Neuron (in vitro differentiated cells): ENCODE measurements at regions not wholly inside any gene's neighbourhood (a gene's known extent, or its start where the extent isn't known, plus 50 kb on each side); places are given as distances from the start of the nearest gene placed in this dataset.

Experiments used
- H2AFZ ChIP-seq: one replicate; pipeline ENCODE4 v1.6.1; 2013; ENCODE audit warnings: low read depth, mild to moderate bottlenecking, inconsistent platforms, low read length, moderate library complexity
- H3K27me3 ChIP-seq: one replicate; pipeline ENCODE4 v1.6.1; 2013; ENCODE audit warnings: low read length; ENCODE audit not compliant: insufficient read depth
- H3K36me3 ChIP-seq: one replicate; pipeline ENCODE4 v1.6.1; 2013; ENCODE audit warnings: low read length; ENCODE audit not compliant: insufficient read depth
- H3K4me1 ChIP-seq: one replicate; pipeline ENCODE4 v1.6.1; 2013; ENCODE audit warnings: low read length; ENCODE audit not compliant: insufficient read depth
- H3K4me3 ChIP-seq: 2 replicates; pipeline ENCODE4 v1.5.1; 2013; ENCODE audit warnings: mild to moderate bottlenecking, low read length, moderate library complexity
- H3K9me3 ChIP-seq: one replicate; pipeline ENCODE4 v1.6.1; 2013; ENCODE audit warnings: low read length

DNA sequence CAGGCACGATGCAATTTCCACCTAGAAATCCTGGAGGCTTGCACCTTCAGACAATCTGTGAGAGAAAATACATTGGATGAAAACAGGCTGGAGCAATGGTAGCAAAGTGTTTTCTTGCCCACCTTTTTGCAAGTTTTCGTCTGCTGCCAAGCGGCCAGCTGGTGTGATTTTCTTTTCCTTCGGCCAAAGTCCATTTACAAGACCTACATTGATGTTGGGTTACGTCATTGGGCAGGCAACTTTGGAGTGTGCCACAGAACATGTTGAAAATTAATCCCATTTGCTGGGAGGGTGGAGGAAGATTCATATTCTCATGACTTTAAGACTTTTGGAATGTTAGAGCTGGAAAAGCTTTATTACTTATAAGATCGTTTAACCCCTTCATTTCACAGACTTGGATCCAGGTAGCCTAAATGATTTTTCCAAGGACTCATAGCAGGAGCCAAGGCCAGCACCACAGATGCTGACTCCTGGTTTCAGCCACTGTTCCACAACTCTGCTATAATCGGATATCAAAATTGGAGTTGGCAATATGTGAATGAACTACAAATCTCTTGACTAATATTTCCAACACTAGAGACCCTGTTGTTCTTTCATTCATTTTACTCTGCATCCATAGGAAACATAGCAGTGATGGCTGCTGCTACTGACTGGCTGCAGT is 352.1 kb downstream of the RND3 start:
- Histone ChIP-seq H3K27me3 (no peaks in the 10 kb centered on the region), H2AFZ (no peak overlapping the region), H3K4me1 (peaks cover 14% of the 10 kb centered on the region), H3K4me3 (no peak overlapping the region), H3K36me3 (no peaks in the 10 kb centered on the region), H3K9me3 (no peaks in the 10 kb centered on the region)

DNA sequence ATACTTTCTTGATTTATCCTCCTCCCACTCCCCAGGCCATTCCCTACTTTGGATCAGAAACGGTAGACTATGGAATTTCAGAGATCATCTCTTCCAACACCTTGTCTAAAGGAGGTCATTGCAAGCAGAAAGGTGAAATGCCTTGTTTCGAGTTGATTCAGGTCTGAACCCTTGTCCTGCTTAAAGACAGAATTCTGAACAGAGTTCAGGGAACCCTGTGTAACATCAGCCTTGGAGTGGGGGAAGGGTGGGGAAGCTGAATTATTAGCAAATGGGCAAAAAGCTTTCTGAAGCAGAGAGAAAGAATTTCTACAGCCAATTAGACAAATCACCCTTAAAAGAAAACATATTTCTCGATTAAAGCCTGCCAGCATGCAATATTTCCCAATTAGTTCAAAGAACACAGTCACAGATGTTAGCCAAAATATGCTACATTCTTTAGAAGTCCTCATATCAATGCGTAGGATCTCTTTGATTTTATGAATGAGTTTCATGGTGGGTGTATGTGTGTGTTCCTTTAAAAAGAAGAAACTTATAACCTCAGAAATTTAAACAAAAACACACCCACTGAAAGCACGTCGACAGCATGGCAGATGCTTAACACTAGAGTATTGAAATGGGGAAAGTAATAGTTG is 353.1 kb downstream of the RND3 start:
- Histone ChIP-seq H3K4me3 (no peak overlapping the region), H3K4me1 (peaks cover 14% of the 10 kb centered on the region), H3K36me3 (no peaks in the 10 kb centered on the region), H3K27me3 (no peaks in the 10 kb centered on the region), H2AFZ (no peak overlapping the region), H3K9me3 (peaks cover under 1% of the 10 kb centered on the region)

DNA sequence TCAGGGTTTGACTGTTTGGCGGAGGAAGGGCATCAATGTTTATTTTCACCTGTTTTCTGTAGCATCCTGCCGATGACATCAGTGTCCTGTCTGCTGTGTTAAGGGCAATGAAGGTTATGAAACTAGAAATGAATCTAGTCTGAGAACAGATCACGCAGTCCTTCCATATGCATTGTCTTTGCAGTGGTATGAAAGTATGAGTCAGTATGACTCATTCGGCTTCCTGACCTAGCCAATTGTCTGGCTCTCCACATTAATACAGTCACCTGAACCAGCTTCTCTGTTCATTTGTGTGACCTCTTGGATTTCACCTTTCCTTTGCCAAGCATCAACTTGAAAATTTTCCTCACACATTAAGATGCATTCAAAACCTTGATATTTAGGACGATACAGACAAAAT is 353.8 kb downstream of the RND3 start:
- Histone ChIP-seq H3K9me3 (peaks cover 4% of the 10 kb centered on the region), H3K27me3 (no peaks in the 10 kb centered on the region), H3K4me1 (peaks cover 14% of the 10 kb centered on the region), H3K4me3 (no peak overlapping the region), H3K36me3 (no peaks in the 10 kb centered on the region), H2AFZ (no peak overlapping the region)

DNA sequence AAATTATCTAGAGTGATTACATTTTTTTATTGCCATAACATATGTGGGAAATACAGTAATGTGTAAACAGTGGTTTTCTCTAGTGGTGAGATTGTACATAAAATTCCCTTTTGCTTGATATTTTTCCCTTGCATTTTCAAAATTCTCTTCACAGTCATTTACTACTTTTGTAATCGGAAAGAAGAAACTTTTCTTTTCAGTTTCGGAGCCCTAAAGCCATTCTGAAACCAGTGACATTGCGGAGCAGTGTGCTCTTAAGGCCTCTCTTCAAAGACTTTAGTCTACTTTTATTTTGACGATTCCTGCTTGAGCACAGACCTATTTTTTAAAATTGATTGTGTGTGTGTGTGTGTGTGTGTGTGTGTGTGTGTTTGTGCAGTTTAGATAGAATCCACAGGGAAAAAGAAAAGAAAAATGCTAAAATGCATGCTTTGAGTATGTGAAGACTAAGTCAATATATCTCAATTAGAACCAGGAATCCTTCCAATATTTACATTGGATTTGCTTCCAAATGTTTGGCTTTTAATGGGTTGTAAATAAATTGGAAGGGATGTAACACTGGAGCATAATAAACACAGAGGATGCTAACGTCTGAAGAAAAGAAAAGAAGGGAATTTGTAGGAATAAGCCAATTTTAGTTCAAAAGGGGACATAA is 357.4 kb downstream of the RND3 start:
- H3K36me3 ChIP-seq, result no peaks in the 10 kb centered on the region
- H3K4me3 ChIP-seq, result no peak overlapping the region
- peaks cover 4% of the 10 kb centered on the region for H3K9me3 ChIP-seq
- no peaks in the 10 kb centered on the region for H3K27me3 ChIP-seq
- no peak overlapping the region for H2AFZ ChIP-seq
- H3K4me1 ChIP-seq, result peaks cover 27% of the 10 kb centered on the region

DNA sequence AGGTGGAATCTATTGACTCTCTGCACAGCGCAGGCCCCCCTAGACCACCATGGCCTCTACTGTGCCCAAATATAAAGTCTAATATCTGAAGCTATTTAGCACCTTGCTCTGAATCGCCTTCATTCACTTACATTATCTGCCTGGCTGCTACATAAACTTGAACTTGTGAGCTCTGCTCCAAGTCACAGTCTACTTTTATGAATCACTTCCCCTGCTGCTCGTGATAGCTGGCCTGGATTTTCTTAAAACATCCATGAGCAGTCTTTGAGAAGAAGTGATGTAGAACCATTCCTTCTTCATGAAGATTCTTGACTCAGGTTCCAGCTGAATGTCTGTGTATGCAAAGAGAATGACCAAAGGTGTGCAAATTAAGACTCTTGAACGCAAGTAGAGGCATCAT is 359.5 kb downstream of the RND3 start:
- peaks cover 19% of the 10 kb centered on the region for H3K4me1 ChIP-seq
- peaks cover 4% of the 10 kb centered on the region for H3K9me3 ChIP-seq
- H3K27me3 ChIP-seq, result no peaks in the 10 kb centered on the region
- no peaks in the 10 kb centered on the region for H3K36me3 ChIP-seq
- no peak overlapping the region for H2AFZ ChIP-seq
- H3K4me3 ChIP-seq, result no peak overlapping the region

DNA sequence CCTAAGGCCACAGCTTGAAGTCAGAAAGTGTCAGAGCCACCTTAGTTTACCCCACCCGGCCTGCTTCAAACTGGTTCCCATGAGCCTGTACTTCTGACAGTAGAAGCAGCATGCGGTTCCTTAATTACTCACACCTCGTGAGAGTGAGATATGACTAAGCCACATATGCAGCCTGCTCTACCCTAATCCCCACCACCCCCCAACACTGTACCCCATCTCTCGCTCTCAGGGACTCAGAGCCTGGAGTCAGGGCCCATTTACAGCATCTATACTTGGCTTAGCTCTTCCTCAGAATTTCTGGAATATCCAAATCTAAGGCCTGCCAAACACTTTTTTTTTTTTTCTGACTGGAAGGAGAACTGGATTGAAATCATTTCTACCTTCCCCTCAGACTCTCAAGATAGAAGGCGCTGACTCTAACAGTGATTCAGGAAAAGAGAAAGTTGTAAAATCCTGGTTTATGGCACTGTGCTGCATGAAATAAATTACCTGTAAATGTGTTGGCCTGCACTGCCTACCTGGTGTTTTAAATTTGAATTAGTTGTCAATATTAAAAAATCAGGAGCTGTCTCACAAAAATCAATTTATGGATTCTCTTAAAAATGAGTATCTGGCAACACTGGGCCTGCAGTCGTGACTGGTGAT is 360.0 kb downstream of the RND3 start:
- H3K4me1 ChIP-seq, result peaks cover 20% of the 10 kb centered on the region
- H3K36me3 ChIP-seq, result no peaks in the 10 kb centered on the region
- H3K4me3 ChIP-seq, result no peak overlapping the region
- H2AFZ ChIP-seq, result no peak overlapping the region
- H3K27me3 ChIP-seq, result no peaks in the 10 kb centered on the region
- peaks cover 4% of the 10 kb centered on the region for H3K9me3 ChIP-seq

DNA sequence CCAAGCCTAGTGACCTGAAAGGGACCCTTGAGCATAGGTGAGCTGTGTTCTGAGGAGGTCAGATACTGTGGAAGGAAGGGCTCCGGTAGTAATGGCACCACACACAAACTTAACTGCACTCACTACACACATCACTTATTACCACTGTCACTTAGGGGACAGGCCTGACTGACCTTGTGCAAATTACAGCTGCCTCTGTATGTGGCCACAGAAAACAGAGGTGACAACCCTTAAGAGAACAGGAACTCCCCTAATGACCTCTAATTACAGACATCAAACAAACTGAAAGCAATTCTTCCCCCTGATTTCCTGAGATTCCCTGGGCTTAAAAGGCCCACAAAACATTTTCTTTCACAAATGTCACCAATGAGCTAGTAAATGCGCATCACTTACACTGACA is 360.6 kb downstream of the RND3 start:
- Histone ChIP-seq H2AFZ (no peak overlapping the region), H3K4me3 (no peak overlapping the region), H3K9me3 (peaks cover 4% of the 10 kb centered on the region), H3K36me3 (no peaks in the 10 kb centered on the region), H3K27me3 (no peaks in the 10 kb centered on the region), H3K4me1 (peaks cover 20% of the 10 kb centered on the region)

DNA sequence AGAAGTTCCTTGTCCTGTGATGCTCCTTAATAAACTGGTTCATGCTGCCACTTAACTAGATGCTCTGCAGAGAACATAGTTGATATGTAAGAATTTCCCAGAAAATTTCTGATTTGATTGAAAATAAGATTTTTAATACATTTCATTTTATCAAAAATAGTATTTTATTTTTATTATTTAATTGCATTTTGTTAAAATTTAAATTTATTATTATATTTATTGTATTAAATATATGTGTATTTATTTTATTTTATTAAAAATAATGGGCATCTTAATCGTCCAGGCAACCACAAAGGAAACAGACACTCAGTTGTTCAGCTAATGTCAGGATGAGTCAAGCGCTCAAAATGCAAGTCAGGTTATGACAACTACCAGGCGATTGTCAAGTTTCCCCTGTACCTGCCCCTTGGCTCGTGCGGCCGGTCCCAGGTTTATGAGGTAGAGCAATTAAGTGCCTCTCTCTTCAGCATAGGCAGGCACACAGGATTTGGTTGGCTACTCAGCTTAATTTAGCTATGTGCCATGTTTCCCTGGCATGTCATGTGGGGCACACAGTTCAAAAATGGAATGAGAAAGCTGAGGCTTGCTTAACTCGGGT is 361.2 kb downstream of the RND3 start:
- H3K4me3 ChIP-seq, result no peak overlapping the region
- H3K27me3 ChIP-seq, result no peaks in the 10 kb centered on the region
- H3K4me1 ChIP-seq, result peaks cover 24% of the 10 kb centered on the region
- H2AFZ ChIP-seq, result no peak overlapping the region
- no peaks in the 10 kb centered on the region for H3K36me3 ChIP-seq
- peaks cover 4% of the 10 kb centered on the region for H3K9me3 ChIP-seq

DNA sequence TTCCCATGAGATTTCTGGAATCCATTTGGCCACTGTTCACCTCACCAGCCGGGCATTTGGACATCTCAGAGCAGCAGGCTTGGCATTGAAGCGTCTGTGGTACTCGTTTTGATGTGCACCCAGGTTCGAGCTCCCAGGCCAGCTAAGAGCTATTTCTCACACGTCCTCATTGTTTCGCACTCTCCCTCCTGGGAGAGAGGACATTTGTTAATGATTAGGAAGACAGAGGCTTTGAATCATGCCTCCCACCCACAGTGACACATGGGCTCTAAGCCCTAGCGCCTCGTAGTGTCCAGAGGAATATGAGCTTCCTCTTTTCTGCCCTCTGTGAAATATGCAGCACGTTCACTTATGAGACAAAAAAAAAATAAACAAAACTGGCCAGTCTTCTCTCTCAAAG is 361.8 kb downstream of the RND3 start:
- no peaks in the 10 kb centered on the region for H3K36me3 ChIP-seq
- peaks cover 4% of the 10 kb centered on the region for H3K9me3 ChIP-seq
- H3K4me1 ChIP-seq, result peaks cover 29% of the 10 kb centered on the region
- no peak overlapping the region for H3K4me3 ChIP-seq
- no peaks in the 10 kb centered on the region for H3K27me3 ChIP-seq
- no peak overlapping the region for H2AFZ ChIP-seq

DNA sequence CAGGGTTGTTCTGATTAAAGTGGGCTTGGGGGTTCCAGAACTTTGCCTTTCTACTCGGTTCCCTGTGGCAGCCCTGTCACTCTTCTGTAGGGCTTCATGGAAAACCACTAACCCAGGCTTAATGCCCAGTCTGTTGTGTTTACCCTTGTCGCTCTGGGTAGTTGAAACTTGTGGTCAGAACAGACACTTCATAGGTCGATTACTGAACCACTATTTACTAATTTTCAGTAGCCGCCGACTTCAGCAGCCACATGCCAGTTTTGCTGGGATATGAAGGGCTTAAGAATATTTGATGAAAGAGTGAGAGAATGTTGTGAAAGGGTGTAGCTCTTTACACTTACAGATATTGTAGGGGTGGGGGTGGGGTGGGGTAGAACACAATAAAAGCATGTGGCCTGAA is 362.3 kb downstream of the RND3 start:
- peaks cover 4% of the 10 kb centered on the region for H3K9me3 ChIP-seq
- H3K36me3 ChIP-seq, result no peaks in the 10 kb centered on the region
- no peak overlapping the region for H2AFZ ChIP-seq
- H3K27me3 ChIP-seq, result no peaks in the 10 kb centered on the region
- H3K4me1 ChIP-seq, result peaks cover 34% of the 10 kb centered on the region
- no peak overlapping the region for H3K4me3 ChIP-seq

DNA sequence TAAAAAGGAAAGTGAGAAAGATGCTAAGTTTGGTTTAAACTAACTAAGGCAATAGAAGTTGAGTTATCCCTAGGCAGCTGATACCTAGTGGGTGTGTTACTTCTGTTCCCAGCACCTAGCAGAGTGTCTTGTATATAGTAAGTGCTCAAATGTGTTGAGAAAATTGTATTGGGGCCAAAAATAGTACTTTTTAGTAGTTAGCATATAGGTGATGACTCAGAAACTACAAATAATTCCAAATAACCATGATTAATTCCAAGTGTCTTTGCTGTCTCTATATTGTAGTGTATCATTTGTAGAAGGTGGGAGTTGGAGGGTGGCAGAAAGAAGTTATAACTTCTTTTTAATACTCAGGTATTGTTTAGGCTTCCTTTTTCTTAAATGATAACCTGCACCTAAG is 362.7 kb downstream of the RND3 start:
- H3K27me3 ChIP-seq, result no peaks in the 10 kb centered on the region
- H2AFZ ChIP-seq, result no peak overlapping the region
- no peaks in the 10 kb centered on the region for H3K36me3 ChIP-seq
- no peak overlapping the region for H3K4me3 ChIP-seq
- H3K4me1 ChIP-seq, result peaks cover 38% of the 10 kb centered on the region
- H3K9me3 ChIP-seq, result peaks cover 4% of the 10 kb centered on the region

DNA sequence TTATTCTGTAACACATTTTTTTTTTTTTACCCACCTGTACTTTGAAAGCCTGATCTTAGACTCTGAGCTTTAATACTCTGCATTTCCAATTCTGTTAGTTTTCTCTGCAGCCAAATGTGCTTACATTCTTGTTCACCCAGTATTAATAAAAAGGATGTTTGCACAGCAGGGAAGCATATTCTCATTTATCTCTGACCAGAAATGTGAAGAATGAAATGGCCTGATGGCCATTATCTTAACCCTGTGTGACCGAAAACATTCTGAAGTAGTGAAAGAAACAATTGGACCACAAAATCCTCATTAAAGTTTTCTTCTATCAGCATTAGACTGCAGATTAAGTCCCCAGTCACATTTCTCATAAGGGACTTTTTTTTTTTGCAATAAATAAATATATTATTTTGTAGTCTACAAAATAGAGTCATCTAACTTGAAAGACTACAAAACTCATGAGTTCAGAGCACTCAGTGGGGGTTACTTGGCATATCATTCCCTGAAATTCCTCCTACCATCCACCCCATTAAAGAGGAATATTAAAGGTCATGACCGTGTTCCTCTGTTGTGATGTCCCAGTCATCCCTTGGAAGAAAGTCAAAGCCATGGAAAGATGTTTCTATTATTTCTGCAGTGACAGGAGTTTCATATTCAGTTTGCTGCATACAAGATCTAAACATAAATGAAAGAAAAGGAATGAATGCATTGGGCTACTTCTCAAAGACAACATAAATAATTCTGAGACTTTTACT is 364.4 kb downstream of the RND3 start:
- no peak overlapping the region for H2AFZ ChIP-seq
- H3K27me3 ChIP-seq, result no peaks in the 10 kb centered on the region
- no peaks in the 10 kb centered on the region for H3K9me3 ChIP-seq
- no peak overlapping the region for H3K4me3 ChIP-seq
- H3K4me1 ChIP-seq, result peaks cover 45% of the 10 kb centered on the region
- no peaks in the 10 kb centered on the region for H3K36me3 ChIP-seq
